ENCODE measurements at regions not wholly inside any gene's neighbourhood (a gene's known extent, or its start where the extent isn't known, plus 50 kb on each side); places are given as distances from the start of the nearest gene placed in this dataset.

DNA sequence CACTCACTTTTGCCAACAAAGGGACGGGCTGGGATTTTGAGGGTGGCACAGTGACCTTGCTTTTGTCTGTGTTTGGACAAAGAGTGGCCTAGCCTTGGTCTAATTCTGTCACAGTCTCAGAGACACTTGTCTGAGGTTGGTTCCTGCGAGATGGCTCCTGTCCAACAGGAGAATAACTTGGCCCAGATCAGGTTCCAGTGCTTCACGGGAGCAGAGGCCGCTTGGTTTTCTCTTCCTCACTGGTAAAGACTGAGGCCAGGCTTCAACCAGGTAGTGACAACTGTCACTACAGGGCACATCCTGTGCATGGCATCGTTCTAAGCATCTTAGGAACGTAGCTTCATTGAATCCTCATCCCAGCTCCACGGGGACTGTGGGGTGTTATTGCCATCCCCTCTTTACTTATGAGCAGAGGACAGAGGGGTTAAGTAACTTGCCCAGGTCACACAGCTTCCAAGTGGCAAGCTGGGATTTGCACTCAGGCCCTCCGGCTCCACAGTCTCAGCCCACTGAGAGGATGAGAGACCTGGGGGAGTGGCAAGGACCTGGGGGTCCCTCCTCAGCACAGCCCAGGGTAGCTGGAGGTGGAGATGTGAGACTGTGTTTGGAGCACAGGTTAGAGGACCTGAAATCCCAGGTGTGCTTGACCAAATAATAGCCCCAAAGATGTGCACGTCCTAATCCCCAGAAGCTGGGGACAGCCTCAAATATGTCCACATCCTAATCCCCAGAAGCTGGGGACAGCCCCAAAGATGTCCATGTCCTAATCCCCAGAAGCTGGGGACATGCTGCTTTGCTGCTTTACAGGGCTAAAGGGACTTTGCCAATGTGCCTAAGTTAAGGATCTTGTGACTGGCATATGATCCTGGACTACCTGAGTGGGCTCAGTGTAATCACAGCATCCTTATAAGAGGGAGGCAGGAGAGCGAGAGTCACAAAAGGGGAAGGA, 179.2 kb upstream of the RTL1 start (continued):
- TF ChIP-seq SMC3 (IDR thresholded peaks at IDR 0.05; ENCODE audit: low read depth, low read length) (no peak), NFE2L2 (IDR thresholded peaks at IDR 0.05; ENCODE audit: low read depth, low read length) (no peak)

- Histone ChIP-seq H4K5ac (ENCODE audit: low read depth, low read length) (no peak overlapping the region), H3K56ac (ENCODE audit: extremely low read depth, insufficient read depth, low read length) (no peak overlapping the region), H3K36me3 (ENCODE audit: control insufficient read depth, insufficient read depth, low read length) (no peaks in the 10 kb centered on the region), H4K91ac (ENCODE audit: insufficient read depth, low read depth, low read length) (no peak overlapping the region), H3K18ac (ENCODE audit: low read depth, low read length) (no peak overlapping the region), H4K20me1 (ENCODE audit: insufficient read depth, low read length) (no peaks in the 10 kb centered on the region), H4K8ac (ENCODE audit: low read depth in 2 of 2, low read length in 2 of 2) (no peak overlapping the region), H2AK5ac (ENCODE audit: low read depth, low read length) (no peak overlapping the region), H3K79me1 (ENCODE audit: low read depth in 1 of 2, low read length in 2 of 2) (no peaks in the 10 kb centered on the region), H3K4me1 (ENCODE audit: control insufficient read depth, insufficient read depth, low read length) (no peaks in the 10 kb centered on the region), H3K9me3 (ENCODE audit: control insufficient read depth, insufficient read depth, low read length) (peaks cover 2% of the 10 kb centered on the region; the same call in 1 of the 2 replicates), H3K9me1 (ENCODE audit: insufficient read depth, low read length) (0 out of 2 replicates have a peak, but pooled peaks cover 3% of the 10 kb centered on the region), H3K9ac (ENCODE audit: low read depth, low read length) (no peak overlapping the region), H3K27me3 (ENCODE audit: control insufficient read depth, insufficient read depth, low read length) (peaks cover 6% of the 10 kb centered on the region; the same call in 1 of the 2 replicates), H3K23ac (ENCODE audit: low read depth, low read length) (no peak overlapping the region), H3K4ac (ENCODE audit: low read depth, low read length) (no peak overlapping the region), H2BK15ac (ENCODE audit: low read depth, low read length) (no peak overlapping the region), H3K27ac (ENCODE audit: insufficient read depth, low read length) (no peak overlapping the region), H2AFZ (replicated peaks; ENCODE audit: low read length, poor library complexity) (peak overlapping the region; percentile 34), H2BK5ac (ENCODE audit: low read depth, low read length, poor library complexity, severe bottlenecking) (no peak overlapping the region), H2BK120ac (ENCODE audit: low read depth, low read length) (no peak overlapping the region), H2AK9ac (replicated peaks; ENCODE audit: low read depth, low read length, poor library complexity) (no peak overlapping the region), H3K4me3 (ENCODE audit: insufficient read depth, low read depth, low read length) (no peak overlapping the region), H2BK20ac (ENCODE audit: low read depth, low read length) (no peak overlapping the region), H3K14ac (replicated peaks; ENCODE audit: low read depth, low read length) (peak overlapping the region; percentile 11; the same call in 1 of the 2 replicates), H3K4me2 (ENCODE audit: low read depth, low read length) (no peak overlapping the region)
- TF ChIP-seq CEBPB (IDR thresholded peaks at IDR 0.05; ENCODE audit: low read depth, low read length) (no peak), RCOR1 (IDR thresholded peaks at IDR 0.05; ENCODE audit: insufficient replicate concordance, low read length) (no peak)
- TF ChIP-seq, protein P1, sequence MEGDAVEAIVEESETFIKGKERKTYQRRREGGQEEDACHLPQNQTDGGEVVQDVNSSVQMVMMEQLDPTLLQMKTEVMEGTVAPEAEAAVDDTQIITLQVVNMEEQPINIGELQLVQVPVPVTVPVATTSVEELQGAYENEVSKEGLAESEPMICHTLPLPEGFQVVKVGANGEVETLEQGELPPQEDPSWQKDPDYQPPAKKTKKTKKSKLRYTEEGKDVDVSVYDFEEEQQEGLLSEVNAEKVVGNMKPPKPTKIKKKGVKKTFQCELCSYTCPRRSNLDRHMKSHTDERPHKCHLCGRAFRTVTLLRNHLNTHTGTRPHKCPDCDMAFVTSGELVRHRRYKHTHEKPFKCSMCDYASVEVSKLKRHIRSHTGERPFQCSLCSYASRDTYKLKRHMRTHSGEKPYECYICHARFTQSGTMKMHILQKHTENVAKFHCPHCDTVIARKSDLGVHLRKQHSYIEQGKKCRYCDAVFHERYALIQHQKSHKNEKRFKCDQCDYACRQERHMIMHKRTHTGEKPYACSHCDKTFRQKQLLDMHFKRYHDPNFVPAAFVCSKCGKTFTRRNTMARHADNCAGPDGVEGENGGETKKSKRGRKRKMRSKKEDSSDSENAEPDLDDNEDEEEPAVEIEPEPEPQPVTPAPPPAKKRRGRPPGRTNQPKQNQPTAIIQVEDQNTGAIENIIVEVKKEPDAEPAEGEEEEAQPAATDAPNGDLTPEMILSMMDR (conservative IDR thresholded peaks at IDR 0.05; ENCODE audit: low read depth, low read length): 0 out of 2 replicates have a peak, but pooled peaks have one; percentile 8
- no CpG with 5 or more reads among the region's 18 CpGs for WGBS, 2 experiments (ENCODE audit: extremely low coverage in 2 of 2, insufficient read length in 1 of 2)
- no peak; the same call in 1 of the 2 replicates for ATAC-seq (ENCODE audit: low read depth)
- dilution Hi-C loops (cut with HindIII; ENCODE audit: low sequenced_read_pairs, unreplicated experiment) (no loop called here), in situ Hi-C loops (cut with MboI; ENCODE audit: low sequenced_read_pairs) (no loop called here), intact Hi-C loops (cut with micrococcal nuclease) (loop anchor here (5.0 kb wide), 1 partner anchor 544 kb away; no protein-coding TSS in a partner anchor)
- DNase-seq: no peak
- POLR2A ChIA-PET (ENCODE audit: unreplicated experiment): no interaction called here
- CTCF ChIA-PET: interaction anchor here (0.6 kb wide), 1 partner anchor 1106 kb away, joined by 3 read pairs; no protein-coding TSS in a partner anchor
- BruUV-seq (replicated peaks): no TSS peak
These were observed 180.3 kb upstream of the RTL1 start for GRCh38 chr14:101083564-101084435.
